GM12878 (cell line): ENCODE measurements at regions not wholly inside any gene's neighbourhood (a gene's known extent, or its start where the extent isn't known, plus 50 kb on each side); places are given as distances from the start of the nearest gene placed in this dataset.

Source experiments
- ATAC-seq: fragments of 200-7000 bp; cut with Tn5 transposase; 3 replicates; pipeline ENCODE4 v1.9.1; 2020; ENCODE audit warnings: mild to moderate bottlenecking, moderate library complexity
- BruUV-seq: library from RNA; stranded (reverse); fragments of 400-500 nt; replicated peaks from 2 replicates; lab custom pipeline; 2021; lab: Mats Ljungman, UMichigan
- CTCF ChIA-PET: fragments of 300-600 bp; sonication (Branson Sonifier 250); formaldehyde crosslinking; extraction: SDS; loops from one replicate; lab custom pipeline; 2021; ENCODE audit warnings: inconsistent platforms; lab: Yijun Ruan, JAX
- POLR2A ChIA-PET: fragments of 350-600 bp; formaldehyde crosslinking; extraction: SDS; loops from one replicate; lab custom pipeline; 2021; ENCODE audit warnings: inconsistent platforms; lab: Charles Lee
- RAD21 ChIA-PET: fragments of 300-600 bp; sonication (Branson Sonifier 250); formaldehyde crosslinking; loops from one replicate; lab custom pipeline; 2023; ENCODE audit warnings: antibody characterized with exemption; ENCODE audit not compliant: unreplicated experiment; lab: Charles Lee
- SMC1A ChIA-PET: fragments of 300-600 bp; sonication (Branson Sonifier 250); formaldehyde crosslinking; loops from one replicate; lab custom pipeline; 2023; ENCODE audit not compliant: unreplicated experiment, uncharacterized antibody; lab: Charles Lee
- DNase-seq: peaks from one replicate; pipeline ENCODE4 v3.0.0-alpha.2; 2011; ENCODE audit warnings: low read depth, low spot score
- FAIRE-seq: peaks from 3 replicates; lab custom pipeline; 2011; peaks lifted over from hg19 to GRCh38; lab: Jason Lieb, UNC
- H2AFZ ChIP-seq: 2 replicates; pipeline ENCODE4 v1.6.0; 2011; ENCODE audit warnings: low read depth, low read length, control low read depth; ENCODE audit not compliant: control insufficient read depth
- H3K27ac ChIP-seq: 2 replicates; pipeline ENCODE4 v1.5.1; 2011; ENCODE audit warnings: control low read depth; ENCODE audit not compliant: control insufficient read depth, insufficient read depth
- H3K27me3 ChIP-seq, 2 experiments: replicated peaks in 1 of 2; 2 replicates each; pipeline versions ENCODE4 v1.6.0 to v1.6.1; 2011; ENCODE audit warnings: low read length in 1 of 2; ENCODE audit not compliant: control insufficient read depth in 2 of 2, insufficient read depth in 2 of 2
- H3K36me3 ChIP-seq, 2 experiments: 2 replicates each; pipeline ENCODE4 v1.5.1; 2011; ENCODE audit warnings: low read length in 1 of 2; ENCODE audit not compliant: control insufficient read depth in 2 of 2, insufficient read depth in 2 of 2
- H3K4me1 ChIP-seq: 2 replicates; pipeline ENCODE4 v1.6.1; 2011; ENCODE audit warnings: mild to moderate bottlenecking, low read length, moderate library complexity, mixed read lengths; ENCODE audit not compliant: control insufficient read depth, insufficient read depth
- H3K4me2 ChIP-seq: 2 replicates; pipeline ENCODE4 v1.6.0; 2011; ENCODE audit warnings: control low read depth; ENCODE audit not compliant: control insufficient read depth, insufficient read depth
- H3K4me3 ChIP-seq: fragments of 200-600 bp; sonication (generic); 2 replicates; pipeline ENCODE4 v1.5.1; 2016
- H3K79me2 ChIP-seq: 2 replicates; pipeline ENCODE4 v1.6.0; 2011; ENCODE audit warnings: low read length; ENCODE audit not compliant: control insufficient read depth, insufficient read depth
- H3K9ac ChIP-seq: 2 replicates; pipeline ENCODE4 v1.8.0; 2011; ENCODE audit warnings: low read length, control low read depth, mixed read lengths; ENCODE audit not compliant: control insufficient read depth, insufficient read depth
- H3K9me3 ChIP-seq: replicated peaks from 3 replicates; pipeline ENCODE4 v1.5.1; 2011; ENCODE audit warnings: mild to moderate bottlenecking, low read length; ENCODE audit not compliant: control insufficient read depth, insufficient read depth
- H4K20me1 ChIP-seq: 2 replicates; pipeline ENCODE4 v1.6.0; 2011; ENCODE audit not compliant: control insufficient read depth, insufficient read depth
- ATF7 ChIP-seq: fragments of 450-650 bp; IDR thresholded peaks from 2 replicates; pipeline ENCODE4 v1.6.1; 2016; ENCODE audit warnings: low read depth, mild to moderate bottlenecking
- CBX5 ChIP-seq: sonication (generic); IDR thresholded peaks from 2 replicates; pipeline ENCODE4 v1.6.1; 2016; ENCODE audit warnings: low read depth, moderate library complexity, mild to moderate bottlenecking, inconsistent platforms
- CEBPB ChIP-seq, 2 experiments: fragments of 150-350 bp in 1 of 2; IDR thresholded peaks; 2 replicates each; pipeline ENCODE4 v1.6.1; 2012 to 2014; ENCODE audit warnings: low read depth in 2 of 2, low read length in 2 of 2, borderline replicate concordance in 1 of 2, inconsistent platforms in 1 of 2
- FOS ChIP-seq: IDR thresholded peaks from 3 replicates; pipeline ENCODE4 v1.6.1; 2011; ENCODE audit warnings: borderline replicate concordance; ENCODE audit not compliant: insufficient read length; ENCODE audit errors: extremely low read depth
- HCFC1 ChIP-seq: fragments of 150-350 bp; IDR thresholded peaks from 2 replicates; pipeline ENCODE4 v1.6.1; 2014; ENCODE audit warnings: low read length
- IKZF2 ChIP-seq, 2 experiments: fragments of 450-650 bp; IDR thresholded peaks; 2 replicates each; pipeline ENCODE4 v1.6.1; 2017; ENCODE audit warnings: mild to moderate bottlenecking in 2 of 2, moderate library complexity in 2 of 2
- NFXL1 ChIP-seq: fragments of 450-650 bp; IDR thresholded peaks from 2 replicates; pipeline ENCODE4 v1.6.1; 2017; ENCODE audit warnings: antibody characterized with exemption, mild to moderate bottlenecking, borderline replicate concordance
- NFYA ChIP-seq: IDR thresholded peaks from 2 replicates; pipeline ENCODE4 v1.6.1; 2011; ENCODE audit warnings: low read depth, mild to moderate bottlenecking, low read length, improper control_type of control experiment, borderline replicate concordance
- POLR2AphosphoS2 ChIP-seq: IDR thresholded peaks from 2 replicates; pipeline ENCODE4 v1.6.1; 2011; ENCODE audit warnings: low read depth, mild to moderate bottlenecking, low read length, improper control_type of control experiment, moderate library complexity
- RBBP5 ChIP-seq: fragments of 200-600 bp; sonication (generic); conservative IDR thresholded peaks from 2 replicates; pipeline ENCODE4 v1.6.1; 2016
- RELA ChIP-seq: fragments of 450-650 bp; IDR thresholded peaks from 2 replicates; pipeline ENCODE4 v1.8.0; 2014; ENCODE audit warnings: borderline replicate concordance; ENCODE audit not compliant: partially characterized antibody
- RFX5 ChIP-seq: IDR thresholded peaks from 2 replicates; pipeline ENCODE4 v1.6.1; 2011; ENCODE audit warnings: low read depth, low read length, improper control_type of control experiment
- RUNX3 ChIP-seq: IDR thresholded peaks from 2 replicates; pipeline ENCODE4 v1.6.1; 2012; ENCODE audit warnings: low read length, inconsistent platforms
- SIX5 ChIP-seq: IDR thresholded peaks from 2 replicates; pipeline ENCODE4 v1.6.1; 2011; ENCODE audit warnings: mild to moderate bottlenecking, low read depth, low read length, moderate library complexity; ENCODE audit not compliant: severe bottlenecking
- SMARCA5 ChIP-seq: fragments of 450-650 bp; IDR thresholded peaks from 2 replicates; pipeline ENCODE4 v1.6.1; 2017; ENCODE audit warnings: mild to moderate bottlenecking
- WGBS: methylation state at CpG from one replicate; pipeline ENCODE4 v1.1.6; 2016; ENCODE audit warnings: low lambda C conversion rate; ENCODE audit not compliant: insufficient replicate concordance, insufficient coverage; ENCODE audit errors: missing lambda C conversion rate; 5-methylcytosine and 5-hydroxymethylcytosine counted together
- in situ Hi-C: fragments of 300-500 bp; cut with MboI; formaldehyde crosslinking; loops from 9 replicates; pipeline ENCODE4 v1.14.3; 2018; ENCODE audit warnings: mixed read lengths
- intact Hi-C: fragments of 100-400 bp; cut with micrococcal nuclease; formaldehyde crosslinking; loops from one replicate; pipeline ENCODE4 v1.14.2; 2022; ENCODE audit not compliant: unreplicated experiment
- TF ChIP-seq, protein P1 (sequence below): fragments of 450-650 bp; IDR thresholded peaks from 2 replicates; pipeline ENCODE4 v1.6.1; 2017; ENCODE audit warnings: mild to moderate bottlenecking
- TF ChIP-seq, protein P2 (sequence below): fragments of 450-650 bp; formaldehyde crosslinking; IDR thresholded peaks from 2 replicates; pipeline ENCODE4 v1.4.0; 2020; ENCODE audit warnings: mild to moderate bottlenecking, moderate library complexity

DNA sequence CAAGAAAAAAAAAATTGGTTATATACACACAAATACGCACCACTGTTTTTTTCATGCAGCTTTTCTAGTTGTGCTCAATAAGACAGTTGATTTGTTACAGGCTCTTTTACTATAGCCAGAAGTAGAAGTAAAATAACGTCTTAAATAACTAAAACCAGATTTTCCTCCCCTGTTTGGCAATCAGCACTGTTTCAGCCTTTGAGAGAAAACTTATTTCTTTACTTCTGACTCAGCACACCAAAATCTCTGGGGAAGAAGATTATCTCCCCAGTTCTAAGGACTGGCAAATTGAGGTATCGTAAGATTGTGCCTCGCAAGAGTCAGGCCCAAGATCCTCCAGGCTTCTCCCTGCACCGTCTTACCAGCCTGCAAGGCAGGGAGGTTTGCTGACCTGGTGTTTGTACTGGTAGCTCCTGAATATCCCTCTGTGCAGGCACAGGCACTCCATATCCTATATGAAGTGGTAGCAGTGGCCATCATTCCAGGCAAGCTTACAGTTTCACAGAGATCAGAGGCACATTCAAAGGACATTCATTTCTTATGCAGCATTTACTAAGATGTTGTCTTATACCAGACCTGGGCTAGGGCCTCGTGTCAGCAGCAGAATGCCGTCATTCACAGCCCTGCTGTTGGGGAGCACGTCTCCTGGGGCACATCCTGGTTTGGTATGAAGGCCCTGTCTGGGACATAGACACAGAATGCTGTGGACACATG, 268.2 kb downstream of the ZNF536 start:
- ChIA-PET RAD21 (no interaction called here), CTCF (interaction anchor here (0.8 to 1.1 kb wide), 2 partner anchors 10 to 26 kb away, joined by 3 to 4 read pairs; no protein-coding TSS in a partner anchor), POLR2A (no interaction called here)
- no peaks in the 10 kb centered on the region for H3K79me2 ChIP-seq
- H3K36me3 ChIP-seq, result no peaks in the 10 kb centered on the region
- no peak for ATAC-seq
- H3K4me1 ChIP-seq, result no peaks in the 10 kb centered on the region
- no peaks in the 10 kb centered on the region for H3K9me3 ChIP-seq
- no peak for DNase-seq
- H3K27me3 ChIP-seq, result no peaks in the 10 kb centered on the region
- BruUV-seq, result no TSS peak
- H3K4me2 ChIP-seq, result no peak overlapping the region
- no peak overlapping the region for H3K9ac ChIP-seq
- no peak overlapping the region for H3K27ac ChIP-seq
- FAIRE-seq, result no peak
- intact Hi-C loops (no loop called here), in situ Hi-C loops (no loop called here)
- H3K4me3 ChIP-seq, result no peak overlapping the region
- 24% methylated on average over 8 of the region's 8 CpGs for WGBS
- H4K20me1 ChIP-seq, result no peaks in the 10 kb centered on the region
- no peak overlapping the region for H2AFZ ChIP-seq
- TF ChIP-seq RELA (no peak), SMARCA5 (no peak), NFXL1 (no peak), CEBPB (IDR thresholded peaks at IDR 0.05; ENCODE audit: borderline replicate concordance in 1 of 2, low read depth in 2 of 2, low read length in 2 of 2) (no peak), FOS (no peak), ATF7 (no peak), IKZF2 (IDR thresholded peaks at IDR 0.05) (no peak), RBBP5 (no peak), SIX5 (no peak), HCFC1 (no peak), RUNX3 (no peak), CBX5 (no peak), NFYA (no peak), RFX5 (no peak), POLR2AphosphoS2 (no peak)
- TF ChIP-seq, protein P1, sequence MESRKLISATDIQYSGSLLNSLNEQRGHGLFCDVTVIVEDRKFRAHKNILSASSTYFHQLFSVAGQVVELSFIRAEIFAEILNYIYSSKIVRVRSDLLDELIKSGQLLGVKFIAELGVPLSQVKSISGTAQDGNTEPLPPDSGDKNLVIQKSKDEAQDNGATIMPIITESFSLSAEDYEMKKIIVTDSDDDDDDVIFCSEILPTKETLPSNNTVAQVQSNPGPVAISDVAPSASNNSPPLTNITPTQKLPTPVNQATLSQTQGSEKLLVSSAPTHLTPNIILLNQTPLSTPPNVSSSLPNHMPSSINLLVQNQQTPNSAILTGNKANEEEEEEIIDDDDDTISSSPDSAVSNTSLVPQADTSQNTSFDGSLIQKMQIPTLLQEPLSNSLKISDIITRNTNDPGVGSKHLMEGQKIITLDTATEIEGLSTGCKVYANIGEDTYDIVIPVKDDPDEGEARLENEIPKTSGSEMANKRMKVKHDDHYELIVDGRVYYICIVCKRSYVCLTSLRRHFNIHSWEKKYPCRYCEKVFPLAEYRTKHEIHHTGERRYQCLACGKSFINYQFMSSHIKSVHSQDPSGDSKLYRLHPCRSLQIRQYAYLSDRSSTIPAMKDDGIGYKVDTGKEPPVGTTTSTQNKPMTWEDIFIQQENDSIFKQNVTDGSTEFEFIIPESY, result no peak
- TF ChIP-seq, protein P2, sequence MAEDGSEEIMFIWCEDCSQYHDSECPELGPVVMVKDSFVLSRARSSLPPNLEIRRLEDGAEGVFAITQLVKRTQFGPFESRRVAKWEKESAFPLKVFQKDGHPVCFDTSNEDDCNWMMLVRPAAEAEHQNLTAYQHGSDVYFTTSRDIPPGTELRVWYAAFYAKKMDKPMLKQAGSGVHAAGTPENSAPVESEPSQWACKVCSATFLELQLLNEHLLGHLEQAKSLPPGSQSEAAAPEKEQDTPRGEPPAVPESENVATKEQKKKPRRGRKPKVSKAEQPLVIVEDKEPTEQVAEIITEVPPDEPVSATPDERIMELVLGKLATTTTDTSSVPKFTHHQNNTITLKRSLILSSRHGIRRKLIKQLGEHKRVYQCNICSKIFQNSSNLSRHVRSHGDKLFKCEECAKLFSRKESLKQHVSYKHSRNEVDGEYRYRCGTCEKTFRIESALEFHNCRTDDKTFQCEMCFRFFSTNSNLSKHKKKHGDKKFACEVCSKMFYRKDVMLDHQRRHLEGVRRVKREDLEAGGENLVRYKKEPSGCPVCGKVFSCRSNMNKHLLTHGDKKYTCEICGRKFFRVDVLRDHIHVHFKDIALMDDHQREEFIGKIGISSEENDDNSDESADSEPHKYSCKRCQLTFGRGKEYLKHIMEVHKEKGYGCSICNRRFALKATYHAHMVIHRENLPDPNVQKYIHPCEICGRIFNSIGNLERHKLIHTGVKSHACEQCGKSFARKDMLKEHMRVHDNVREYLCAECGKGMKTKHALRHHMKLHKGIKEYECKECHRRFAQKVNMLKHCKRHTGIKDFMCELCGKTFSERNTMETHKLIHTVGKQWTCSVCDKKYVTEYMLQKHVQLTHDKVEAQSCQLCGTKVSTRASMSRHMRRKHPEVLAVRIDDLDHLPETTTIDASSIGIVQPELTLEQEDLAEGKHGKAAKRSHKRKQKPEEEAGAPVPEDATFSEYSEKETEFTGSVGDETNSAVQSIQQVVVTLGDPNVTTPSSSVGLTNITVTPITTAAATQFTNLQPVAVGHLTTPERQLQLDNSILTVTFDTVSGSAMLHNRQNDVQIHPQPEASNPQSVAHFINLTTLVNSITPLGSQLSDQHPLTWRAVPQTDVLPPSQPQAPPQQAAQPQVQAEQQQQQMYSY (CRISPR knock-in tag), result no peak
- TF ChIP-seq, all 136 proteins: peak for 0
- SMC1A ChIA-PET, result no interaction called here
